ENCODE measurements at regions not wholly inside any gene's neighbourhood (a gene's known extent, or its start where the extent isn't known, plus 50 kb on each side); places are given as distances from the start of the nearest gene placed in this dataset.

DNA sequence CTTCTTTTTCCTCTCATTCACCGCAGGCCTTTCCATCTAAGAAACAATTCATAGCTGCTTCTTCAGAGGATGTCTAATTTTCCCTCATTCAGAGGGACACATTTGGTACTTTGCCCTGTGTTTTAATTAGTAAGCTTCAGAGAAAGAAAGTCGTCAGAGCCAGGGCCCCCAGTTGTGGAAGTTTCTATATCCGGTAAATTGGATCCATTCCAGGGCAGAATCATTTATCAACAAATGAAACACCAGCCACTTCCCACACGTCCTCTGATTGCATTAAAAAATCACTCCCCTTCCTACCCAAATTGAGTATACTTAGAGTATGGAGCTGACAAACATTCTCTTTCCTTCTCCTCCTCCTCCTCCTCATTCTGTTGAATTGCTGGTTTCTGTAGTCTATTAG lies 205.8 kb upstream of the HDAC9 start:
- H3K4me1 Mint-ChIP-seq, result no peaks in the 10 kb centered on the region
- ChIA-PET CTCF (no interaction called here), POLR2A (no interaction called here)
- no peak overlapping the region for H3K27ac Mint-ChIP-seq
- no peaks in the 10 kb centered on the region for H3K9me3 Mint-ChIP-seq
- no peak for ATAC-seq
- no peak overlapping the region for H3K4me3 Mint-ChIP-seq
- no peaks in the 10 kb centered on the region for H3K36me3 Mint-ChIP-seq
- no peak for DNase-seq (ENCODE audit: low spot score)
- TF ChIP-seq, protein P1, sequence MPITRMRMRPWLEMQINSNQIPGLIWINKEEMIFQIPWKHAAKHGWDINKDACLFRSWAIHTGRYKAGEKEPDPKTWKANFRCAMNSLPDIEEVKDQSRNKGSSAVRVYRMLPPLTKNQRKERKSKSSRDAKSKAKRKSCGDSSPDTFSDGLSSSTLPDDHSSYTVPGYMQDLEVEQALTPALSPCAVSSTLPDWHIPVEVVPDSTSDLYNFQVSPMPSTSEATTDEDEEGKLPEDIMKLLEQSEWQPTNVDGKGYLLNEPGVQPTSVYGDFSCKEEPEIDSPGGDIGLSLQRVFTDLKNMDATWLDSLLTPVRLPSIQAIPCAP (CRISPR knock-in tag; IDR thresholded peaks at IDR 0.05), result no peak
- TF ChIP-seq ETV6 (CRISPR knock-in tag; IDR thresholded peaks at IDR 0.05) (no peak), ZNF121 (CRISPR knock-in tag; IDR thresholded peaks at IDR 0.05) (no peak), ATF1 (CRISPR knock-in tag; IDR thresholded peaks at IDR 0.05) (no peak), CREB1 (CRISPR knock-in tag; IDR thresholded peaks at IDR 0.05) (no peak)
- TF ChIP-seq, protein P2, sequence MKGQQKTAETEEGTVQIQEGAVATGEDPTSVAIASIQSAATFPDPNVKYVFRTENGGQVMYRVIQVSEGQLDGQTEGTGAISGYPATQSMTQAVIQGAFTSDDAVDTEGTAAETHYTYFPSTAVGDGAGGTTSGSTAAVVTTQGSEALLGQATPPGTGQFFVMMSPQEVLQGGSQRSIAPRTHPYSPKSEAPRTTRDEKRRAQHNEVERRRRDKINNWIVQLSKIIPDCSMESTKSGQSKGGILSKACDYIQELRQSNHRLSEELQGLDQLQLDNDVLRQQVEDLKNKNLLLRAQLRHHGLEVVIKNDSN (CRISPR knock-in tag; IDR thresholded peaks at IDR 0.05), result no peak
- no peaks in the 10 kb centered on the region for H3K27me3 Mint-ChIP-seq (ENCODE audit: low read depth)

DNA sequence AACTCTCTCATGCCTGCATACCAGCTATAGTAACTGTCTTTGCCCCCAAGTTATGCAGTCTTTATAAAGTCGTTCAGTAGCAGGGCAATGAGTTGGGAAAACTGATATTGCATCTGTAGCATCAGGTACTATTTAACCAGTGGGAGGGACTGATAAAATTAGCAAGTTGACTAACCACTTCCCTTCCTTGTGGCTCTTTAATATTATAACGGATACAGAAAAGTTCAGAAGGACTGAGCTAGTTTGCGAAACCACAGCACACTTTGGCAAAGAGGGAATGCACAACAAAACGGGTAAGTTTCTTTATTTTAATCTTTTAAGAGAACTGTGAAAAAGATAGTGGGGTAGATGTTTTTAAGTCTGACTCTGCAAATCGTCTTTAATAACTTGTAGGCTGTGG lies 205.3 kb upstream of the HDAC9 start:
- no peak for DNase-seq (ENCODE audit: low spot score)
- H3K4me1 Mint-ChIP-seq, result no peaks in the 10 kb centered on the region
- no peaks in the 10 kb centered on the region for H3K36me3 Mint-ChIP-seq
- TF ChIP-seq, protein P3, sequence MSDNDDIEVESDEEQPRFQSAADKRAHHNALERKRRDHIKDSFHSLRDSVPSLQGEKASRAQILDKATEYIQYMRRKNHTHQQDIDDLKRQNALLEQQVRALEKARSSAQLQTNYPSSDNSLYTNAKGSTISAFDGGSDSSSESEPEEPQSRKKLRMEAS (CRISPR knock-in tag; IDR thresholded peaks at IDR 0.05), result no peak
- no peak for TF ChIP-seq ZNF232 (CRISPR knock-in tag; IDR thresholded peaks at IDR 0.05)
- no peak for TF ChIP-seq ZNF121 (CRISPR knock-in tag; IDR thresholded peaks at IDR 0.05)
- TF ChIP-seq NR3C1 (CRISPR knock-in tag; conservative IDR thresholded peaks at IDR 0.05; ENCODE audit: low read depth), result no peak
- TF ChIP-seq KAT7 (CRISPR knock-in tag; IDR thresholded peaks at IDR 0.05; ENCODE audit: borderline replicate concordance), result no peak
- ChIA-PET CTCF (no interaction called here), POLR2A (no interaction called here)
- H3K27ac Mint-ChIP-seq, result no peak overlapping the region
- H3K9me3 Mint-ChIP-seq, result no peaks in the 10 kb centered on the region
- no peaks in the 10 kb centered on the region for H3K27me3 Mint-ChIP-seq (ENCODE audit: low read depth)
- no peak overlapping the region for H3K4me3 Mint-ChIP-seq
- no peak for ATAC-seq

DNA sequence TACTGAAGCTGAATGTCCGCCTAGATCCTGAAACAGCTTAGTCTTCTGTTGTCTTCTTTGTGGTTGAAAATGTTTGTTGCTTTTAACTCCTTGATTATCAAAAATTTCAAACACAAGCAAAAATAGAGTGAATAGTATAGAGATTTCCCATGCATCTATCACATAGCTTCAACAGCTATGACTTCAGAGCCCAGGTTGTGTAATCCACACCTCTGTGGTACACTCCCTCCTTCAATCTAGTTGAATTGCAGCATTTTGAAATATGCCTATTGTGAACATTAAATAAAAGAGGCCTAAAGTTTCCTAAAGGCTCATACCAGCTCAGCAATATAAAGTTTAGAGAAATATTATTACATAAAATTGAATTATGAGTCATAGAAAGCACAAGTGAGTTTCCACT lies 204.7 kb upstream of the HDAC9 start:
- Mint-ChIP-seq H3K27me3 (ENCODE audit: low read depth) (no peaks in the 10 kb centered on the region), H3K27ac (no peak overlapping the region), H3K4me3 (no peak overlapping the region), H3K9me3 (no peaks in the 10 kb centered on the region), H3K4me1 (no peaks in the 10 kb centered on the region), H3K36me3 (no peaks in the 10 kb centered on the region)
- POLR2A ChIA-PET, result no interaction called here
- ATAC-seq (no peak), DNase-seq (ENCODE audit: low spot score) (no peak)
- CTCF ChIA-PET, result no interaction called here
- TF ChIP-seq, protein P4, sequence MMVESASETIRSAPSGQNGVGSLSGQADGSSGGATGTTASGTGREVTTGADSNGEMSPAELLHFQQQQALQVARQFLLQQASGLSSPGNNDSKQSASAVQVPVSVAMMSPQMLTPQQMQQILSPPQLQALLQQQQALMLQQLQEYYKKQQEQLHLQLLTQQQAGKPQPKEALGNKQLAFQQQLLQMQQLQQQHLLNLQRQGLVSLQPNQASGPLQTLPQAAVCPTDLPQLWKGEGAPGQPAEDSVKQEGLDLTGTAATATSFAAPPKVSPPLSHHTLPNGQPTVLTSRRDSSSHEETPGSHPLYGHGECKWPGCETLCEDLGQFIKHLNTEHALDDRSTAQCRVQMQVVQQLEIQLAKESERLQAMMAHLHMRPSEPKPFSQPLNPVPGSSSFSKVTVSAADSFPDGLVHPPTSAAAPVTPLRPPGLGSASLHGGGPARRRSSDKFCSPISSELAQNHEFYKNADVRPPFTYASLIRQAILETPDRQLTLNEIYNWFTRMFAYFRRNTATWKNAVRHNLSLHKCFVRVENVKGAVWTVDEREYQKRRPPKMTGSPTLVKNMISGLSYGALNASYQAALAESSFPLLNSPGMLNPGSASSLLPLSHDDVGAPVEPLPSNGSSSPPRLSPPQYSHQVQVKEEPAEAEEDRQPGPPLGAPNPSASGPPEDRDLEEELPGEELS (CRISPR knock-in tag; IDR thresholded peaks at IDR 0.05), result no peak
- TF ChIP-seq ZBTB21 (CRISPR knock-in tag; IDR thresholded peaks at IDR 0.05; ENCODE audit: borderline replicate concordance) (no peak), ZNF138 (CRISPR knock-in tag; conservative IDR thresholded peaks at IDR 0.05) (no peak), NR1H2 (CRISPR knock-in tag; IDR thresholded peaks at IDR 0.05) (no peak), NR2C2 (CRISPR knock-in tag; IDR thresholded peaks at IDR 0.05) (no peak), ZNF263 (CRISPR knock-in tag; IDR thresholded peaks at IDR 0.05; ENCODE audit: low read depth) (no peak), OVOL2 (CRISPR knock-in tag; IDR thresholded peaks at IDR 0.05; ENCODE audit: borderline replicate concordance) (no peak), ZNF423 (CRISPR knock-in tag; IDR thresholded peaks at IDR 0.05) (no peak), GTF2I (CRISPR knock-in tag; conservative IDR thresholded peaks at IDR 0.05) (no peak), SP1 (CRISPR knock-in tag; conservative IDR thresholded peaks at IDR 0.05) (no peak)
- TF ChIP-seq, protein P5, sequence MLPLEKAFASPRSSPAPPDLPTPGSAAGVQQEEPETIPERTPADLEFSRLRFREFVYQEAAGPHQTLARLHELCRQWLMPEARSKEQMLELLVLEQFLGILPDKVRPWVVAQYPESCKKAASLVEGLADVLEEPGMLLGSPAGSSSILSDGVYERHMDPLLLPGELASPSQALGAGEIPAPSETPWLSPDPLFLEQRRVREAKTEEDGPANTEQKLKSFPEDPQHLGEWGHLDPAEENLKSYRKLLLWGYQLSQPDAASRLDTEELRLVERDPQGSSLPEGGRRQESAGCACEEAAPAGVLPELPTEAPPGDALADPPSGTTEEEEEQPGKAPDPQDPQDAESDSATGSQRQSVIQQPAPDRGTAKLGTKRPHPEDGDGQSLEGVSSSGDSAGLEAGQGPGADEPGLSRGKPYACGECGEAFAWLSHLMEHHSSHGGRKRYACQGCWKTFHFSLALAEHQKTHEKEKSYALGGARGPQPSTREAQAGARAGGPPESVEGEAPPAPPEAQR (CRISPR knock-in tag; IDR thresholded peaks at IDR 0.05), result no peak
- TF ChIP-seq, protein P6, sequence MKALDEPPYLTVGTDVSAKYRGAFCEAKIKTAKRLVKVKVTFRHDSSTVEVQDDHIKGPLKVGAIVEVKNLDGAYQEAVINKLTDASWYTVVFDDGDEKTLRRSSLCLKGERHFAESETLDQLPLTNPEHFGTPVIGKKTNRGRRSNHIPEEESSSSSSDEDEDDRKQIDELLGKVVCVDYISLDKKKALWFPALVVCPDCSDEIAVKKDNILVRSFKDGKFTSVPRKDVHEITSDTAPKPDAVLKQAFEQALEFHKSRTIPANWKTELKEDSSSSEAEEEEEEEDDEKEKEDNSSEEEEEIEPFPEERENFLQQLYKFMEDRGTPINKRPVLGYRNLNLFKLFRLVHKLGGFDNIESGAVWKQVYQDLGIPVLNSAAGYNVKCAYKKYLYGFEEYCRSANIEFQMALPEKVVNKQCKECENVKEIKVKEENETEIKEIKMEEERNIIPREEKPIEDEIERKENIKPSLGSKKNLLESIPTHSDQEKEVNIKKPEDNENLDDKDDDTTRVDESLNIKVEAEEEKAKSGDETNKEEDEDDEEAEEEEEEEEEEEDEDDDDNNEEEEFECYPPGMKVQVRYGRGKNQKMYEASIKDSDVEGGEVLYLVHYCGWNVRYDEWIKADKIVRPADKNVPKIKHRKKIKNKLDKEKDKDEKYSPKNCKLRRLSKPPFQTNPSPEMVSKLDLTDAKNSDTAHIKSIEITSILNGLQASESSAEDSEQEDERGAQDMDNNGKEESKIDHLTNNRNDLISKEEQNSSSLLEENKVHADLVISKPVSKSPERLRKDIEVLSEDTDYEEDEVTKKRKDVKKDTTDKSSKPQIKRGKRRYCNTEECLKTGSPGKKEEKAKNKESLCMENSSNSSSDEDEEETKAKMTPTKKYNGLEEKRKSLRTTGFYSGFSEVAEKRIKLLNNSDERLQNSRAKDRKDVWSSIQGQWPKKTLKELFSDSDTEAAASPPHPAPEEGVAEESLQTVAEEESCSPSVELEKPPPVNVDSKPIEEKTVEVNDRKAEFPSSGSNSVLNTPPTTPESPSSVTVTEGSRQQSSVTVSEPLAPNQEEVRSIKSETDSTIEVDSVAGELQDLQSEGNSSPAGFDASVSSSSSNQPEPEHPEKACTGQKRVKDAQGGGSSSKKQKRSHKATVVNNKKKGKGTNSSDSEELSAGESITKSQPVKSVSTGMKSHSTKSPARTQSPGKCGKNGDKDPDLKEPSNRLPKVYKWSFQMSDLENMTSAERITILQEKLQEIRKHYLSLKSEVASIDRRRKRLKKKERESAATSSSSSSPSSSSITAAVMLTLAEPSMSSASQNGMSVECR (CRISPR knock-in tag; IDR thresholded peaks at IDR 0.05; ENCODE audit: borderline replicate concordance), result no peak
- TF ChIP-seq, protein P7, sequence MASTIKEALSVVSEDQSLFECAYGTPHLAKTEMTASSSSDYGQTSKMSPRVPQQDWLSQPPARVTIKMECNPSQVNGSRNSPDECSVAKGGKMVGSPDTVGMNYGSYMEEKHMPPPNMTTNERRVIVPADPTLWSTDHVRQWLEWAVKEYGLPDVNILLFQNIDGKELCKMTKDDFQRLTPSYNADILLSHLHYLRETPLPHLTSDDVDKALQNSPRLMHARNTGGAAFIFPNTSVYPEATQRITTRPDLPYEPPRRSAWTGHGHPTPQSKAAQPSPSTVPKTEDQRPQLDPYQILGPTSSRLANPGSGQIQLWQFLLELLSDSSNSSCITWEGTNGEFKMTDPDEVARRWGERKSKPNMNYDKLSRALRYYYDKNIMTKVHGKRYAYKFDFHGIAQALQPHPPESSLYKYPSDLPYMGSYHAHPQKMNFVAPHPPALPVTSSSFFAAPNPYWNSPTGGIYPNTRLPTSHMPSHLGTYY (CRISPR knock-in tag; IDR thresholded peaks at IDR 0.05), result no peak
